Cardiac muscle cell (in vitro differentiated cells and primary cell): ENCODE measurements at regions not wholly inside any gene's neighbourhood (a gene's known extent, or its start where the extent isn't known, plus 50 kb on each side); places are given as distances from the start of the nearest gene placed in this dataset.
"Not testable (repeated sequence)": the region's sequence is repeated elsewhere in the genome, so short reads cannot be mapped to it uniquely, and the experiment has no call there.

ENCODE experiments used
- DNase-seq, 2 donors: peaks; one replicate each; pipeline versions ENCODE4 v3.0.0 to v3.0.0-alpha.2; 2010 to 2017; ENCODE audit warnings: low read depth in 1 of 2, low spot score in 1 of 2
- H3K27ac ChIP-seq: fragments of 200-600 bp; sonication (generic); 2 replicates; pipeline ENCODE4 v1.5.1; 2016
- H3K27me3 ChIP-seq: fragments of 200-600 bp; sonication (generic); 2 replicates; pipeline ENCODE4 v1.6.0; 2016; ENCODE audit warnings: control low read depth
- H3K36me3 ChIP-seq: fragments of 200-600 bp; sonication (generic); 2 replicates; pipeline ENCODE4 v1.5.1; 2016; ENCODE audit warnings: control low read depth
- H3K4me1 ChIP-seq: fragments of 200-600 bp; sonication (generic); 2 replicates; pipeline ENCODE4 v1.8.1; 2017; ENCODE audit warnings: low read depth, mild to moderate bottlenecking, mixed run types
- H3K4me3 ChIP-seq: fragments of 200-600 bp; sonication (generic); 2 replicates; pipeline ENCODE4 v1.5.1; 2016; ENCODE audit warnings: mild to moderate bottlenecking
- H3K9me3 ChIP-seq: fragments of 200-600 bp; sonication (generic); 2 replicates; pipeline ENCODE4 v1.5.1; 2017; ENCODE audit warnings: low read depth, mild to moderate bottlenecking, control low read depth
- TF ChIP-seq, protein P1 (sequence below): IDR thresholded peaks from 2 replicates; pipeline ENCODE4 v1.5.1; 2012; ENCODE audit warnings: low read depth, mild to moderate bottlenecking, low read length

DNA sequence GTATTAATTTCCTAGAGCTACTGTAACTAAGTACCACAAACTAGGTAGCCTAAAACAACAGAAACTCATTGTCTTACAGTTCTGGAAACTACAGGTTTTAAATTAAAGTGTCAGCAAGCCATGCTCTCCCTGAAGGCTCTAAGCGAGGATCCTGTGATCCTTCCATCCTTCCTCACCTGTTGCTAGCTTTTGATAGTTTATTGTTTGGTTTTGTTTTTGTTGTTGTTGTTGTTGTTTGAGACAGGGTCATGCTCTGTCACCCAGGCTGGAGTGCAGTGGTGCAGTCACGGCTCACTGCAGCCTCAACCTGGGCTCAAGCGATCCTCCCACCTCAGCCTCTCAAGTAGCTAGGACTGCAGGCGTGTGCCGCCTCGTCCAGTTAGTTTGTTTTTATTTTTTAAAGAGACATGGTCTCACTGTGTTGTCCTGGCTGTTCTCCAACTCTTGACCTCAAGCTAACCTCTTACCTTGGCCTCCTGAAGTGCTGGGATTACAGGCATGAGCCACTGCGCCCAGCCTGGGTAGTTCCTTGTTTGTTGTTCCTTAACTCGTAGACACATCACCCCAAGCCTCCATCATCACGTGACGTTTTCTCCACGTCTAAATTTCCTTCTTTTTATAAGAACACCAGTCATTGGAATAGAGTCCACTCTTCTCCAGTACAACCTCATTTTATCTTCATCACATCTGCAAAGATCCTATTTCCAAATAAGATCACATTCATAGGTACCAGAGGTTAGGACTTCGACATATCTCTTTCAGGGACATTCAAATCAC lies 109.1 kb downstream of the AKR1D1 start:
- no peak for DNase-seq
- no peaks in the 10 kb centered on the region for H3K9me3 ChIP-seq
- no peak overlapping the region for H3K27ac ChIP-seq
- TF ChIP-seq, protein P1, sequence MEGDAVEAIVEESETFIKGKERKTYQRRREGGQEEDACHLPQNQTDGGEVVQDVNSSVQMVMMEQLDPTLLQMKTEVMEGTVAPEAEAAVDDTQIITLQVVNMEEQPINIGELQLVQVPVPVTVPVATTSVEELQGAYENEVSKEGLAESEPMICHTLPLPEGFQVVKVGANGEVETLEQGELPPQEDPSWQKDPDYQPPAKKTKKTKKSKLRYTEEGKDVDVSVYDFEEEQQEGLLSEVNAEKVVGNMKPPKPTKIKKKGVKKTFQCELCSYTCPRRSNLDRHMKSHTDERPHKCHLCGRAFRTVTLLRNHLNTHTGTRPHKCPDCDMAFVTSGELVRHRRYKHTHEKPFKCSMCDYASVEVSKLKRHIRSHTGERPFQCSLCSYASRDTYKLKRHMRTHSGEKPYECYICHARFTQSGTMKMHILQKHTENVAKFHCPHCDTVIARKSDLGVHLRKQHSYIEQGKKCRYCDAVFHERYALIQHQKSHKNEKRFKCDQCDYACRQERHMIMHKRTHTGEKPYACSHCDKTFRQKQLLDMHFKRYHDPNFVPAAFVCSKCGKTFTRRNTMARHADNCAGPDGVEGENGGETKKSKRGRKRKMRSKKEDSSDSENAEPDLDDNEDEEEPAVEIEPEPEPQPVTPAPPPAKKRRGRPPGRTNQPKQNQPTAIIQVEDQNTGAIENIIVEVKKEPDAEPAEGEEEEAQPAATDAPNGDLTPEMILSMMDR, result no peak
- no peak overlapping the region for H3K4me3 ChIP-seq
- H3K36me3 ChIP-seq, result no peaks in the 10 kb centered on the region
- no peaks in the 10 kb centered on the region for H3K4me1 ChIP-seq
- no peaks in the 10 kb centered on the region for H3K27me3 ChIP-seq

DNA sequence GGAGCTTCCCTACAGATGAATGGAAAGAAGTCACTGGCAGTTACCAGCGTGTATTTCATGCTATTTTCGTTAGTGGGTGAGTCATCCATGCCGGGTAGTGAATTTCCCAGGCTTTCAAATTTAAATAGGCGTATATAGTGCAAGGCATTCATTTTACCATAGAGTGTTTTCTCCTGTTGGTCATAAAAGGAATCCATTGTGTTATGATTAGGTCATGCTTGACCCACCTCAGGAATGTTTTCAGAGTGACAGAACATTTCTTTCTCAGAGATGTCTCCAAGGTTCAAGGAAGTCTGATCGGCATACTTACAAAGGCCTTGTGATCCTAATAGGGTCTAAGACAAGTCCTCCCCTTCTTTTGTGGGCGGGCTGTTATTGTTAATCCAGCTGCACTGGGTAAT lies 110.7 kb downstream of the AKR1D1 start:
- no peak overlapping the region for H3K4me3 ChIP-seq
- TF ChIP-seq, protein P1, result no peak
- H3K4me1 ChIP-seq, result no peaks in the 10 kb centered on the region
- peak in 1 of 2 donors; percentile 86 for DNase-seq
- H3K27ac ChIP-seq, result no peak overlapping the region
- H3K36me3 ChIP-seq, result no peaks in the 10 kb centered on the region
- H3K9me3 ChIP-seq, result no peaks in the 10 kb centered on the region
- H3K27me3 ChIP-seq, result no peaks in the 10 kb centered on the region

DNA sequence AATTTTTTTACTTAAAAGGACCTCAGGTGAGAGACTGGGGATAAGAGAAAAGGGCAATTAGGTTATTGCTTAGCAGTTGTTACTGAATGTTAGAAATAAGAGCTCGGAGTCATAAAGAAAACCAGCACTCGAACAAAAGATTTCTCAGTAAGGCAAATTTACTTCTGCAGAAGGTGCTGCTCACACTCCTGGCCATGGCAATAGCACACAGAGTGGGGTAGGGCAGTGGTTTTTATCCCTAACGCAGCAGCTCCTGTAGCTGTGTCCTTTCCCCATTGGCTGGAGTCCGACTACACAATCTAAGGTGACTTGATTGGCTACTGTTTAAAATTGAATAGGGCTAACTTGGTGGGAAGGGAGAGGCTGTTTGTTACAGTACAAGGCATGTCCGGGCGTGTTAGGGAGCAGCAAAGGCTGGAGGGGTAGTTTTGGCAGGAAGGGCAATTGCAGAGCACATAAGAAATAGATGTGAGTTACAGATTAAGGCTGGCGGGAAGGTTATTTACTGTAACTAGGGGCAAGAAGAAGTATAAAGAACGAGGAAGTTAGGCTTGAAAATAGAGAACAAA lies 112.1 kb downstream of the AKR1D1 start:
- H3K36me3 ChIP-seq, result no peaks in the 10 kb centered on the region
- TF ChIP-seq, protein P1, result no peak
- no peak for DNase-seq
- no peak overlapping the region for H3K27ac ChIP-seq
- no peaks in the 10 kb centered on the region for H3K9me3 ChIP-seq
- H3K27me3 ChIP-seq, result no peaks in the 10 kb centered on the region
- no peak overlapping the region for H3K4me3 ChIP-seq
- H3K4me1 ChIP-seq, result no peaks in the 10 kb centered on the region

DNA sequence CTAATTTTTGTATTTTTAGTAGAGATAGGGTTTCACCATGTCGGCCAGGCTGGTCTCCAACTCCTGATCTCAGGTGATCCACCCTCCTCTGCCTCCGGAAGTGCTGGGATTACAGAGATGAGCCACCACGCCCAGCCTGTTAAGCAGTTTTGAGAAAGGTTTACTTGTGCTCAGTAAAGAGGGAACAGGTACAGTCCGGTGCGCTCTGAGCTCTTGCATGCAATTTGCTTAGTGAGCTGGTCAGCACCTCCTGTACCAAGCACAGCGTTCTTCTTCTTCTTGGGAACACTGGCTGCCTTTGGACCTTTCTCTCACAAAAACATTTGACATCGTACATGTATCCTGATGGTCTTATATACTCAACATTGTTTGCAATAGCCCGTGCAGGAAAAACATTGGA lies 118.3 kb downstream of the AKR1D1 start:
- H3K4me3 ChIP-seq, result no peak overlapping the region
- TF ChIP-seq, protein P1, result no peak
- H3K4me1 ChIP-seq, result no peaks in the 10 kb centered on the region
- H3K27ac ChIP-seq, result no peak overlapping the region
- no peaks in the 10 kb centered on the region for H3K9me3 ChIP-seq
- DNase-seq, result no peak
- no peaks in the 10 kb centered on the region for H3K27me3 ChIP-seq
- no peaks in the 10 kb centered on the region for H3K36me3 ChIP-seq

DNA sequence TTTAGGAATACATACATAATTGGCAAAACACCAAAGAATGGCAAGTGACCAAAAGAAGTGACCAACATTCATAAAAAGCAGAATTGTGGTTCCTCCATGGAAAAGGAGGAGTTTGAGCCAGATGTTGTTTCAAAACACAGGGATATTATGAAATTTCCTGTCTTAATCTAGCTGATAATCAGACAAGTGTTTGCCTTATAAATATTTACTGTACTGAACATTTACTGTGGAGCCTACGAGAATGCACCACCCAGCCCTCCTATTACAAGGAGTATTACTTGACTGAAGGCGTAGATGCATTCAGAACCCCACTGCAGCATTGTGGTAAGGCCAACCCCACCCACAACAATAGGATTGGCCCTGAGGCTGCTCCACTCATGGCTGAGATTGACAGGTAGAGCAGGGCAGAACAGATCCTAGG lies 118.9 kb downstream of the AKR1D1 start:
- Histone ChIP-seq H3K4me1 (no peaks in the 10 kb centered on the region), H3K27ac (no peak overlapping the region), H3K4me3 (no peak overlapping the region), H3K36me3 (no peaks in the 10 kb centered on the region), H3K9me3 (no peaks in the 10 kb centered on the region), H3K27me3 (no peaks in the 10 kb centered on the region)
- DNase-seq, result peak in 1 of 2 donors; percentile 19
- TF ChIP-seq, protein P1, result no peak

DNA sequence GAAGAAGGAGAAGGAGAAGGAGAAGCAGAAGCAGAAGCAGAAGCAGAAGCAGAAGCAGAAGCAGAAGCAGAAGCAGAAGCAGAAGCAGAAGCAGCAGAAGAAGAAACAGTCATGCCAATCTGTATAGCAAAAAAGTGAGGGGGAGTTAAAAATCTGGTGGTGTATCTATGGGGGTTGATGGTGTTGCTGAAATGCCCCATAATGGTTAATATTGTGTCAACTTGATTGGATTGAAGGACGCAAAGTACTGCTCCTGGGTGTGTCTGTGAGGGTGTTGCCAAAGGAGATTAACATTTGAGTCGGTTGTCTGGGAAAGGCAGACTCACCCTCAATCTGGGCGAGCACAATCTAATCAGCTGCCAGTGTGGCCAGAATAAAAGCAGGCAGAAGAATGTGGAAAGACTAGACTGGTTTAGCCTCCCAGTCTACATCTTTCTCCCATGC lies 120.3 kb downstream of the AKR1D1 start:
- DNase-seq, result peak in 1 of 2 donors; percentile 38
- H3K27ac ChIP-seq, H3K9me3 ChIP-seq, H3K27me3 ChIP-seq, H3K4me3 ChIP-seq, H3K4me1 ChIP-seq, H3K36me3 ChIP-seq: not testable (repeated sequence)
